PFSK-1 (cell line): ENCODE measurements at regions not wholly inside any gene's neighbourhood (a gene's known extent, or its start where the extent isn't known, plus 50 kb on each side); places are given as distances from the start of the nearest gene placed in this dataset.

Experiments
- FOXP2 ChIP-seq: optimal IDR thresholded peaks from 2 replicates; pipeline ENCODE3; 2011; ENCODE audit warnings: borderline replicate concordance, control low read depth, inconsistent platforms; ENCODE audit not compliant: insufficient read depth; ENCODE audit errors: extremely low read length, extremely low read depth
- POLR2AphosphoS5 ChIP-seq: IDR thresholded peaks from 2 replicates; pipeline ENCODE4 v1.6.1; 2012; ENCODE audit warnings: low read depth, mild to moderate bottlenecking, control low read depth, low read length, moderate library complexity
- REST ChIP-seq, 2 experiments: IDR thresholded peaks; 2 replicates each; pipeline versions ENCODE4 v1.6.1 to v1.8.0; 2011 to 2012; ENCODE audit warnings: low read depth in 2 of 2, low read length in 2 of 2, control low read depth in 1 of 2, inconsistent platforms in 1 of 2, mild to moderate bottlenecking in 1 of 2, moderate library complexity in 1 of 2; ENCODE audit not compliant: insufficient read depth in 1 of 2
- SIN3A ChIP-seq: IDR thresholded peaks from 2 replicates; pipeline ENCODE4 v1.6.1; 2012; ENCODE audit warnings: mild to moderate bottlenecking, low read length, moderate library complexity, borderline replicate concordance; ENCODE audit not compliant: insufficient read depth
- TAF1 ChIP-seq: IDR thresholded peaks from 2 replicates; pipeline ENCODE4 v1.6.1; 2012; ENCODE audit warnings: low read length, control low read depth, borderline replicate concordance; ENCODE audit not compliant: insufficient read depth

GRCh38 chr4:180380733-180381132, 1862.5 kb upstream of the TENM3 start:
- TF ChIP-seq REST (IDR thresholded peaks at IDR 0.05; ENCODE audit: insufficient read depth in 1 of 2, low read depth in 2 of 2, low read length in 2 of 2) (no peak), FOXP2 (no peak), TAF1 (no peak), SIN3A (no peak), POLR2AphosphoS5 (no peak)
